ENCODE measurements at regions not wholly inside any gene's neighbourhood (a gene's known extent, or its start where the extent isn't known, plus 50 kb on each side); places are given as distances from the start of the nearest gene placed in this dataset.

- TF ChIP-seq POLR2A (IDR thresholded peaks at IDR 0.05) (no peak), CTCF (IDR thresholded peaks at IDR 0.05 in 4 of 5, conservative IDR thresholded peaks at IDR 0.05 in 1 of 5) (no peak)
- H3K27ac ChIP-seq: no peak overlapping the region
- no peak for DNase-seq
- no peaks in the 10 kb centered on the region for H3K9me3 ChIP-seq
- H3K4me3 ChIP-seq: no peak overlapping the region
- in situ Hi-C loops (cut with MboI; ENCODE audit: low sequenced_read_pairs in 4 of 4) (no loop called here), intact Hi-C loops (cut with DNase I; ENCODE audit: low total_unique reads) (no loop called here)
- no peak for ATAC-seq
- H3K27me3 ChIP-seq: no peaks in the 10 kb centered on the region
- no peaks in the 10 kb centered on the region for H3K36me3 ChIP-seq
- H3K4me1 ChIP-seq: no peaks in the 10 kb centered on the region
Measured at GRCh38 chr9:11892401-11892800, 800.8 kb upstream of the TYRP1 start.

- DNase-seq: no peak
- intact Hi-C loops (cut with DNase I; ENCODE audit: low total_unique reads) (no loop called here), in situ Hi-C loops (cut with MboI; ENCODE audit: low sequenced_read_pairs in 4 of 4) (no loop called here)
- no peak for ATAC-seq
- TF ChIP-seq POLR2A (IDR thresholded peaks at IDR 0.05) (no peak), CTCF (IDR thresholded peaks at IDR 0.05 in 4 of 5, conservative IDR thresholded peaks at IDR 0.05 in 1 of 5) (no peak)
- Histone ChIP-seq H3K9me3 (no peaks in the 10 kb centered on the region), H3K36me3 (no peaks in the 10 kb centered on the region), H3K27ac (no peak overlapping the region), H3K4me1 (no peaks in the 10 kb centered on the region), H3K27me3 (no peaks in the 10 kb centered on the region), H3K4me3 (no peak overlapping the region)
Measured at GRCh38 chr9:11893331-11893730, 799.9 kb upstream of the TYRP1 start.

- no peaks in the 10 kb centered on the region for H3K9me3 ChIP-seq
- intact Hi-C loops (cut with DNase I; ENCODE audit: low total_unique reads) (no loop called here), in situ Hi-C loops (cut with MboI; ENCODE audit: low sequenced_read_pairs in 4 of 4) (no loop called here)
- no peaks in the 10 kb centered on the region for H3K4me1 ChIP-seq
- no peak overlapping the region for H3K4me3 ChIP-seq
- DNase-seq (no peak), ATAC-seq (no peak)
- H3K36me3 ChIP-seq: no peaks in the 10 kb centered on the region
- H3K27me3 ChIP-seq: no peaks in the 10 kb centered on the region
- no peak for TF ChIP-seq POLR2A (IDR thresholded peaks at IDR 0.05)
- TF ChIP-seq CTCF (IDR thresholded peaks at IDR 0.05 in 4 of 5, conservative IDR thresholded peaks at IDR 0.05 in 1 of 5): no peak
- H3K27ac ChIP-seq: no peak overlapping the region
Measured at GRCh38 chr9:11894136-11894535, 799.0 kb upstream of the TYRP1 start.

- intact Hi-C loops (cut with DNase I; ENCODE audit: low total_unique reads): no loop called here
- TF ChIP-seq POLR2A (IDR thresholded peaks at IDR 0.05) (no peak), CTCF (IDR thresholded peaks at IDR 0.05 in 4 of 5, conservative IDR thresholded peaks at IDR 0.05 in 1 of 5) (no peak)
- DNase-seq (no peak), ATAC-seq (no peak)
- Histone ChIP-seq H3K4me1 (no peaks in the 10 kb centered on the region), H3K27ac (no peak overlapping the region), H3K4me3 (no peak overlapping the region), H3K9me3 (no peaks in the 10 kb centered on the region), H3K36me3 (no peaks in the 10 kb centered on the region), H3K27me3 (no peaks in the 10 kb centered on the region)
- in situ Hi-C loops (cut with MboI; ENCODE audit: low sequenced_read_pairs in 4 of 4): no loop called here
Measured at GRCh38 chr9:11902610-11903009, 790.6 kb upstream of the TYRP1 start.

GRCh38 chr9:11915699-11916098, 777.5 kb upstream of the TYRP1 start:
- TF ChIP-seq CTCF (IDR thresholded peaks at IDR 0.05 in 4 of 5, conservative IDR thresholded peaks at IDR 0.05 in 1 of 5): no peak
- no peak for TF ChIP-seq POLR2A (IDR thresholded peaks at IDR 0.05)
- Histone ChIP-seq H3K4me1 (no peaks in the 10 kb centered on the region), H3K27me3 (no peaks in the 10 kb centered on the region), H3K36me3 (no peaks in the 10 kb centered on the region), H3K9me3 (no peaks in the 10 kb centered on the region), H3K4me3 (no peak overlapping the region), H3K27ac (no peak overlapping the region)
- in situ Hi-C loops (cut with MboI; ENCODE audit: low sequenced_read_pairs in 4 of 4): no loop called here
- DNase-seq (no peak), ATAC-seq (no peak)
- intact Hi-C loops (cut with DNase I; ENCODE audit: low total_unique reads): no loop called here
